ENCODE measurements at regions not wholly inside any gene's neighbourhood (a gene's known extent, or its start where the extent isn't known, plus 50 kb on each side); places are given as distances from the start of the nearest gene placed in this dataset.

GRCh38 chr2:57550912-57551311 lies 495.7 kb upstream of the VRK2 start:
- H3K27ac ChIP-seq (ENCODE audit: insufficient read depth, low read depth, low read length): no peak overlapping the region
- no peaks in the 10 kb centered on the region for H3K27me3 ChIP-seq (ENCODE audit: control insufficient read depth in 2 of 2, insufficient read depth in 2 of 2, low read length in 2 of 2)
- CTCF ChIA-PET: no interaction called here
- TF ChIP-seq POLR2AphosphoS5 (IDR thresholded peaks at IDR 0.05; ENCODE audit: insufficient read depth, low read depth, low read length) (no peak), MYC (IDR thresholded peaks at IDR 0.05; ENCODE audit: low read depth, low read length) (no peak), GATA2 (IDR thresholded peaks at IDR 0.05; ENCODE audit: insufficient read depth, insufficient read length, low read depth, low read length) (no peak), FOS (IDR thresholded peaks at IDR 0.05; ENCODE audit: borderline replicate concordance, insufficient read depth, low read length) (no peak)
- intact Hi-C loops (cut with micrococcal nuclease): no loop called here
- no peak overlapping the region for H3K4me3 ChIP-seq (replicated peaks in 1 of 3; ENCODE audit: insufficient read depth in 1 of 3, low read depth in 1 of 3, low read length in 3 of 3)
- no peak overlapping the region for H2AFZ ChIP-seq (ENCODE audit: low read depth, low read length)
- no peaks in the 10 kb centered on the region for H3K36me3 ChIP-seq (ENCODE audit: control insufficient read depth in 2 of 2, extremely low read depth in 1 of 2, insufficient read depth in 2 of 2, low read length in 2 of 2)
- H3K9me1 ChIP-seq (replicated peaks; ENCODE audit: control insufficient read depth, extremely low read depth, insufficient read depth, low read length): no peaks in the 10 kb centered on the region
- POLR2A ChIA-PET: no interaction called here
- DNase-seq (ENCODE audit: low read depth, low spot score) (no peak), FAIRE-seq (no peak)
- no peak overlapping the region for H3K4me2 ChIP-seq (ENCODE audit: insufficient read depth, low read length)
- no TSS peak for BruUV-seq (replicated peaks)
- no peak overlapping the region for H3K9ac ChIP-seq (replicated peaks; ENCODE audit: extremely low read depth, insufficient read depth, low read length)
- H4K20me1 ChIP-seq (replicated peaks; ENCODE audit: control insufficient read depth, extremely low read depth, insufficient read depth, low read length): no peaks in the 10 kb centered on the region
- dilution Hi-C loops (cut with MboI; ENCODE audit: extremely low pct_ligation_motif_present, low sequenced_read_pairs): no loop called here
- H3K4me1 ChIP-seq (ENCODE audit: control insufficient read depth, extremely low read depth, insufficient read depth, low read length): no peaks in the 10 kb centered on the region
- H3K9me3 ChIP-seq (replicated peaks; ENCODE audit: control insufficient read depth, insufficient read depth, low read length): no peaks in the 10 kb centered on the region
- no peaks in the 10 kb centered on the region for H3K79me2 ChIP-seq (ENCODE audit: control insufficient read depth, insufficient read depth, low read length)

- dilution Hi-C loops (cut with MboI; ENCODE audit: extremely low pct_ligation_motif_present, low sequenced_read_pairs) (no loop called here), intact Hi-C loops (cut with micrococcal nuclease) (no loop called here)
- ChIA-PET CTCF (no interaction called here), POLR2A (no interaction called here)
- no peaks in the 10 kb centered on the region for H3K36me3 ChIP-seq (ENCODE audit: control insufficient read depth in 2 of 2, extremely low read depth in 1 of 2, insufficient read depth in 2 of 2, low read length in 2 of 2)
- H3K9me1 ChIP-seq (replicated peaks; ENCODE audit: control insufficient read depth, extremely low read depth, insufficient read depth, low read length): no peaks in the 10 kb centered on the region
- H4K20me1 ChIP-seq (replicated peaks; ENCODE audit: control insufficient read depth, extremely low read depth, insufficient read depth, low read length): no peaks in the 10 kb centered on the region
- no peak overlapping the region for H3K4me3 ChIP-seq (replicated peaks in 1 of 3; ENCODE audit: insufficient read depth in 1 of 3, low read depth in 1 of 3, low read length in 3 of 3)
- H2AFZ ChIP-seq (ENCODE audit: low read depth, low read length): no peak overlapping the region
- no peaks in the 10 kb centered on the region for H3K27me3 ChIP-seq (ENCODE audit: control insufficient read depth in 2 of 2, insufficient read depth in 2 of 2, low read length in 2 of 2)
- H3K4me2 ChIP-seq (ENCODE audit: insufficient read depth, low read length): no peak overlapping the region
- DNase-seq (ENCODE audit: low read depth, low spot score) (no peak), FAIRE-seq (no peak)
- no peak overlapping the region for H3K9ac ChIP-seq (replicated peaks; ENCODE audit: extremely low read depth, insufficient read depth, low read length)
- no TSS peak for BruUV-seq (replicated peaks)
- TF ChIP-seq GATA2 (IDR thresholded peaks at IDR 0.05; ENCODE audit: insufficient read depth, insufficient read length, low read depth, low read length) (no peak), POLR2A (IDR thresholded peaks at IDR 0.05; ENCODE audit: low read depth, low read length) (no peak), FOS (IDR thresholded peaks at IDR 0.05; ENCODE audit: borderline replicate concordance, insufficient read depth, low read length) (no peak), MYC (IDR thresholded peaks at IDR 0.05; ENCODE audit: low read depth, low read length) (no peak)
- no peaks in the 10 kb centered on the region for H3K4me1 ChIP-seq (ENCODE audit: control insufficient read depth, extremely low read depth, insufficient read depth, low read length)
- no peaks in the 10 kb centered on the region for H3K9me3 ChIP-seq (replicated peaks; ENCODE audit: control insufficient read depth, insufficient read depth, low read length)
- no peaks in the 10 kb centered on the region for H3K79me2 ChIP-seq (ENCODE audit: control insufficient read depth, insufficient read depth, low read length)
- no peak overlapping the region for H3K27ac ChIP-seq (ENCODE audit: insufficient read depth, low read depth, low read length)
Observed at GRCh38 chr2:57552885-57553284, 493.7 kb upstream of the VRK2 start.

All from endothelial cell of umbilical vein (primary cell).